Thoracic aorta (tissue), 2 donors: ENCODE measurements at regions not wholly inside any gene's neighbourhood (a gene's known extent, or its start where the extent isn't known, plus 50 kb on each side); places are given as distances from the start of the nearest gene placed in this dataset.
A peak's percentile ranks its signal among the peaks of the same experiment; 100 is the strongest.

Source experiments
- ATAC-seq: fragments of 150-250 bp; one replicate; pipeline ENCODE4 v1.8.0; 2017; ENCODE audit warnings: low read depth; ENCODE audit not compliant: insufficient number of reproducible peaks, low FRiP score
- DNase-seq: peaks from one replicate; pipeline ENCODE4 v3.0.0-alpha.2; 2020; ENCODE audit warnings: low spot score
- H3K27ac ChIP-seq, 2 donors: fragments of 200-600 bp; sonication (generic); 1 replicate in 1 of 2; 2 replicates in 1 of 2; pipeline ENCODE4 v1.5.1; 2016; ENCODE audit warnings: mild to moderate bottlenecking in 2 of 2, moderate library complexity in 2 of 2
- H3K27me3 ChIP-seq: fragments of 200-600 bp; sonication (generic); replicated peaks from 2 replicates; pipeline ENCODE4 v1.6.0; 2016; ENCODE audit warnings: mild to moderate bottlenecking; ENCODE audit not compliant: insufficient read depth
- H3K36me3 ChIP-seq: fragments of 200-600 bp; sonication (generic); one replicate; pipeline ENCODE4 v1.5.1; 2016
- H3K4me1 ChIP-seq, 2 donors: fragments of 200-600 bp; sonication (generic); 1 replicate in 1 of 2; 2 replicates in 1 of 2; pipeline versions ENCODE4 v1.5.1 to v1.6.0; 2016; ENCODE audit warnings: low read depth in 2 of 2, mild to moderate bottlenecking in 1 of 2; ENCODE audit not compliant: control insufficient read depth in 1 of 2
- H3K4me3 ChIP-seq: fragments of 200-600 bp; sonication (generic); 2 replicates; pipeline ENCODE4 v1.5.1; 2016; ENCODE audit warnings: mild to moderate bottlenecking
- H3K9me3 ChIP-seq: fragments of 200-600 bp; sonication (generic); 2 replicates; pipeline ENCODE4 v1.5.1; 2016
- TF ChIP-seq, protein P1 (sequence below): fragments of 200-600 bp; sonication (generic); IDR thresholded peaks from one replicate; pipeline ENCODE4 v1.5.1; 2019; ENCODE audit warnings: antibody characterized with exemption

DNA sequence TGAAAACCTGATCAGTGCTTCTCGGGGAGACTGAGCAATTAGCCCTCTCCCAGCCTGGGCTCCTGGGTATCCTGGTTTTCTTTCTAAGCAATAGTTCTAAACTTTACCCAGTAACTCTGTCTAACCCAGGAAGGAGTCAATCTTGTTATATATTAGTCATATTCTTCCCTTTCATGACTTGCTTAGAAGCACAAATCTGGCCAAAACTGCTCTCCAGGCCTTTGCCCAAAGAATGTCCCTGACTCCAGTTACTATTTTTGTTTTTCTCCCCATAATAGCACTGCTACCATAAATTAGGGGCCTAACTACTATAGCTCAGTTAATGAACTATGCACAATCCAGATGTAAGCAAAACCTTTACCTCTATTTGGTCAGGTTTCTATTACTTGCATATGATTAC, 355.8 kb upstream of the HTR2A start:
- peak; percentile 57 for ATAC-seq
- Histone ChIP-seq H3K27me3 (no peaks in the 10 kb centered on the region), H3K4me1 (peaks cover 8 to 40% of the 10 kb centered on the region in 2 donors), H3K36me3 (no peaks in the 10 kb centered on the region), H3K27ac (peak overlapping the region; percentile 54 to 55), H3K9me3 (no peaks in the 10 kb centered on the region), H3K4me3 (no peak overlapping the region)
- TF ChIP-seq, protein P1, sequence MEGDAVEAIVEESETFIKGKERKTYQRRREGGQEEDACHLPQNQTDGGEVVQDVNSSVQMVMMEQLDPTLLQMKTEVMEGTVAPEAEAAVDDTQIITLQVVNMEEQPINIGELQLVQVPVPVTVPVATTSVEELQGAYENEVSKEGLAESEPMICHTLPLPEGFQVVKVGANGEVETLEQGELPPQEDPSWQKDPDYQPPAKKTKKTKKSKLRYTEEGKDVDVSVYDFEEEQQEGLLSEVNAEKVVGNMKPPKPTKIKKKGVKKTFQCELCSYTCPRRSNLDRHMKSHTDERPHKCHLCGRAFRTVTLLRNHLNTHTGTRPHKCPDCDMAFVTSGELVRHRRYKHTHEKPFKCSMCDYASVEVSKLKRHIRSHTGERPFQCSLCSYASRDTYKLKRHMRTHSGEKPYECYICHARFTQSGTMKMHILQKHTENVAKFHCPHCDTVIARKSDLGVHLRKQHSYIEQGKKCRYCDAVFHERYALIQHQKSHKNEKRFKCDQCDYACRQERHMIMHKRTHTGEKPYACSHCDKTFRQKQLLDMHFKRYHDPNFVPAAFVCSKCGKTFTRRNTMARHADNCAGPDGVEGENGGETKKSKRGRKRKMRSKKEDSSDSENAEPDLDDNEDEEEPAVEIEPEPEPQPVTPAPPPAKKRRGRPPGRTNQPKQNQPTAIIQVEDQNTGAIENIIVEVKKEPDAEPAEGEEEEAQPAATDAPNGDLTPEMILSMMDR, result no peak
- DNase-seq, result no peak

DNA sequence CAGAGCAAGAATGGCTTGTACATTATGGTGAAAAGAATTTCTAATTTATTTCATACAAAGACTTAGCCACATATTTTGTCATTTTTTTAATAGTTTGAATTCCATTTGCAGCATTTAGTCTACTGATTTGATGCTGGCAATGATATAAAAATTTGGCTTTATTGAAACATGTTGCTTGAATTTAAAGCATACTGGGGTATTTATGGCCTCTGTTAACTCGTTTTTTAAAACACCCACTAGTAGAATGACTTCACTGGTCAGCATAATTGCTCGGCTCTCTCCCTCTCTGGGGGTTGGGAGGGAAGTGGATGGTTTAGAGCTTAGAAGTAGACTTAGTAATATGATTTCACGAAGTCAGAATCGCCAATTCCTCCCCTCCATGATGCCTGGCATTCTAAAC, 354.9 kb upstream of the HTR2A start:
- Histone ChIP-seq H3K27ac (peak overlapping the region in 1 of 2 donors; percentile 54), H3K4me1 (peaks cover 8 to 40% of the 10 kb centered on the region in 2 donors), H3K4me3 (no peak overlapping the region), H3K36me3 (no peaks in the 10 kb centered on the region), H3K27me3 (no peaks in the 10 kb centered on the region), H3K9me3 (no peaks in the 10 kb centered on the region)
- TF ChIP-seq, protein P1, result no peak
- DNase-seq (no peak), ATAC-seq (no peak)

DNA sequence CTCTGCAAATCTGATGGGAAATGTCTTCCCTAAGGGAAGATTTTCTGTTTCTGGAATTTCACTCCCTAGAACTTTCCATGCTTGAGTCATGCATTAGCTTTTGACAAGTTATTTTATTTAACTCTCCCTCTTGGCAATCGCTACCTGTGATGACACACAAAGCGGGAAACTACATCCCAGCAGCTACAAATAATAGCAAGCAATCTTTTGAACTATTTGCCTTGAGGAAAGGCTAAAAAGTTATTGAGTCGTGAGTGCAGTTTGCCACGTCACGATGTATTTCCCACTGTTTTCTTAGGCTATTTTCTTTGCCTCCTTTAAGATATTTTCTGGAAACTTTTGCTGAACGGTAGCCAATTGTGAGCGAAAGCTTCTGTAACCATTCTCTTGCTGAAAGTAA, 353.3 kb upstream of the HTR2A start:
- peak; percentile 6 for DNase-seq
- peak overlapping the region; percentile 37 for H3K4me3 ChIP-seq
- ATAC-seq, result no peak
- H3K36me3 ChIP-seq, result no peaks in the 10 kb centered on the region
- peak overlapping the region in 1 of 2 donors; percentile 3 for H3K27ac ChIP-seq
- TF ChIP-seq, protein P1, result no peak
- no peaks in the 10 kb centered on the region for H3K9me3 ChIP-seq
- peaks cover 8 to 40% of the 10 kb centered on the region in 2 donors for H3K4me1 ChIP-seq
- H3K27me3 ChIP-seq, result no peaks in the 10 kb centered on the region

DNA sequence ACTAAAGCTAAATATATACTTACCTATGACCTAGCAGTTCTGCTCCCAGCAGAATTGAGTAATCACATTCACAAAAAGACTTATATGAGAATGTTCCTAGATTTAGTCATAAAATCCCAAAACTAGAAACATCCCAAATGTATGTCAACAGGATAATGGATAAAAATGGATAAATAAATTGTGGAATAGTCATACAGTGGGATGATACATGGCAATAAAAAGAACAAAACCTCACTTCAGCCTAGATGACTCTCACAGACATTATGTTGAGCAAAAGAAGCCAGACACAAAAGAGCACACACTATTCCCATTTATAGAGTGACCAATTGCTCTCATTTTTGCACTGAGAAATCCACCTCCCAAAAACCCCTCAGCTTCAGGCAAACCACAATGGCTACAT, 352.4 kb upstream of the HTR2A start:
- no peaks in the 10 kb centered on the region for H3K36me3 ChIP-seq
- H3K27me3 ChIP-seq, result no peaks in the 10 kb centered on the region
- H3K4me1 ChIP-seq, result peaks cover 8 to 40% of the 10 kb centered on the region in 2 donors
- DNase-seq, result no peak
- TF ChIP-seq, protein P1, result no peak
- ATAC-seq, result no peak
- no peak overlapping the region for H3K27ac ChIP-seq
- H3K9me3 ChIP-seq, result no peaks in the 10 kb centered on the region
- H3K4me3 ChIP-seq, result no peak overlapping the region

DNA sequence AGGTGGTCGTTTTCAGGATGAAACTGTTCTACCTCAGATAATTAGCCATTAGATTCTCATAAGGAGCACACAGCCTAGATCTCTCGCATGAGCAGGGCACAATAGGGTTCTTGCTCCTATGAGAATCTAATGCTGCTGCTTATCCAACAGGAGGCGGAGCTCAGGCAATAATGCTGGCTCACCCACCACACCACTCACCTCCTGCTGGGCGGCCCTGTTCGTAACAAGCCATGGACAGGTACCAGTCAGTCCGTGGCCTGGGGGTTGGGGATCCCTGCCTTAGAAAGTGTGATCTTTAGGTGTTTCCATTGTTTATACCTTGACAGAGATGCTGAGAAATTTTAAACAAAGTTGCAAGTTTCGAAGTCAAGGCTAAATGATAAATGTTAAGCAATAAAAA, 344.6 kb upstream of the HTR2A start:
- DNase-seq (no peak), ATAC-seq (no peak)
- Histone ChIP-seq H3K36me3 (no peaks in the 10 kb centered on the region), H3K27ac (no peak overlapping the region), H3K4me1 (no peaks in the 10 kb centered on the region), H3K9me3 (no peaks in the 10 kb centered on the region), H3K4me3 (no peak overlapping the region), H3K27me3 (no peaks in the 10 kb centered on the region)
- TF ChIP-seq, protein P1, result no peak
